ENCODE measurements at regions not wholly inside any gene's neighbourhood (a gene's known extent, or its start where the extent isn't known, plus 50 kb on each side); places are given as distances from the start of the nearest gene placed in this dataset.

DNA sequence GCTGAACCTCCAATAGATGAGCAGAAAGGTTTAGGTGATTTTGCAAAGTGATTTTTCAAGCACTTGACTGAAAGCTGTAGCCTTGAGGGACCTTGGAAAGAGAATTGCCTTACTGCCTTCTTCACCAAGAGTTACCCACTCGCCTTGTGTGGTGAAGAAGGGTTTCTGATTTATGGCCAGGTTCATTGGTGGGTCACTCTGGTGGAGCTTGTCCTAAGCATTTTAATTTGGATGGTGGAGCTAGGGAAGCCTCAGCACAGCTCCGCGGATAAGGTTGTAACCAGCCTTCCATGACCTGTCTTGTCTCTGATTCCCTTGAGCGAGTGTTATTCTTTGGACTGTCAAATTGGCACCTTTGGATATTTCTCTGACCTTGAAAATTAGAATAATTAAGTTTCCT is 226.4 kb downstream of the FAT3 start:
- DNase-seq (ENCODE audit: low read depth in 1 of 2, low spot score in 2 of 2) (no peak), FAIRE-seq (no peak)
- Histone ChIP-seq H3K14ac (ENCODE audit: insufficient read length) (no peak overlapping the region), H2BK12ac (ENCODE audit: low read depth, low read length) (no peak overlapping the region), H3K4me3 (ENCODE audit: extremely low read depth in 1 of 4, insufficient read depth in 2 of 4, low read depth in 3 of 4, low read length in 4 of 4) (no peak overlapping the region), H2BK15ac (ENCODE audit: low read length) (no peak overlapping the region), H3K23ac (ENCODE audit: insufficient read length) (no peak overlapping the region), H3K36me3 (ENCODE audit: control insufficient read depth in 2 of 4, insufficient read depth in 4 of 4, low read length in 3 of 4) (no peaks in the 10 kb centered on the region), H2BK120ac (replicated peaks; ENCODE audit: low read depth, low read length) (no peak overlapping the region), H2BK20ac (ENCODE audit: low read length) (no peak overlapping the region), H2BK5ac (ENCODE audit: low read depth, low read length) (no peak overlapping the region), H3K18ac (ENCODE audit: extremely low read depth, low read length) (no peak overlapping the region), H3K9me3 (ENCODE audit: insufficient read depth in 2 of 2, low read depth in 1 of 2, low read length in 1 of 2) (no peaks in the 10 kb centered on the region), H4K5ac (ENCODE audit: insufficient read length, low read depth, low read length) (no peak overlapping the region), H3K27me3 (replicated peaks in 1 of 4; ENCODE audit: control insufficient read depth in 3 of 4, extremely low read depth in 1 of 4, insufficient read depth in 3 of 4, low read length in 3 of 4) (no peaks in the 10 kb centered on the region), H3K23me2 (ENCODE audit: low read depth, low read length) (no peaks in the 10 kb centered on the region), H2AFZ (ENCODE audit: low read length) (no peak overlapping the region), H4K91ac (replicated peaks; ENCODE audit: insufficient read length, low read length) (no peak overlapping the region), H3K79me2 (ENCODE audit: control insufficient read depth in 1 of 2, insufficient read depth in 2 of 2, low read length in 2 of 2) (no peaks in the 10 kb centered on the region), H3K4me2 (ENCODE audit: insufficient read depth in 1 of 2, low read depth in 2 of 2, low read length in 2 of 2) (no peak overlapping the region), H3K79me1 (ENCODE audit: low read depth, low read length) (no peaks in the 10 kb centered on the region), H4K8ac (ENCODE audit: extremely low read depth, insufficient read depth, low read length) (no peak overlapping the region), H3K9ac (replicated peaks in 1 of 4; ENCODE audit: extremely low read depth in 1 of 4, low read depth in 3 of 4, low read length in 3 of 4) (no peak overlapping the region), H3K27ac (ENCODE audit: low read depth, low read length) (no peak overlapping the region), H3K56ac (replicated peaks; ENCODE audit: insufficient read length, low read depth, low read length) (no peak overlapping the region), H4K20me1 (replicated peaks in 1 of 2; ENCODE audit: control insufficient read depth in 1 of 2, insufficient read depth in 2 of 2, low read length in 2 of 2) (no peaks in the 10 kb centered on the region), H3K4ac (replicated peaks; ENCODE audit: insufficient read length, low read depth, low read length) (no peak overlapping the region), H2AK5ac (ENCODE audit: low read depth, low read length) (no peak overlapping the region), H3K4me1 (replicated peaks in 1 of 4; ENCODE audit: control insufficient read depth in 3 of 4, insufficient read depth in 4 of 4, low read length in 3 of 4) (peaks cover 4 to 15% (median 11%) of the 10 kb centered on the region in 4 experiments; a peak in 5 of 7 replicates)
- CTCF ChIA-PET (ENCODE audit: partially characterized antibody) = interaction anchor here (0.8 to 0.9 kb wide), 2 partner anchors 111 to 225 kb away, joined by 3 read pairs; no protein-coding TSS in a partner anchor
- POLR2A ChIA-PET (ENCODE audit: partially characterized antibody) = no interaction called here
- 92% methylated on average over 4 of the region's 4 CpGs; no CpG with 5 or more reads in 1 of the 2 experiments for WGBS, 2 experiments (ENCODE audit: extremely low coverage in 1 of 2, insufficient coverage in 1 of 2, insufficient read length in 1 of 2, insufficient replicate concordance in 2 of 2, low coverage in 1 of 2, low lambda C conversion rate in 2 of 2, missing lambda C conversion rate in 1 of 2)
- TF ChIP-seq ASH2L (IDR thresholded peaks at IDR 0.05; ENCODE audit: low read length) (no peak), EZH2 (IDR thresholded peaks at IDR 0.05; ENCODE audit: low read depth, low read length, severe bottlenecking) (no peak), BACH1 (IDR thresholded peaks at IDR 0.05; ENCODE audit: low read length) (no peak), CREB1 (IDR thresholded peaks at IDR 0.05) (no peak), KDM5A (IDR thresholded peaks at IDR 0.05; ENCODE audit: low read length) (no peak), SP4 (IDR thresholded peaks at IDR 0.05; ENCODE audit: low read length) (no peak), SRF (IDR thresholded peaks at IDR 0.05; ENCODE audit: low read depth, low read length) (no peak), SIN3A (conservative IDR thresholded peaks at IDR 0.05 in 1 of 2, IDR thresholded peaks at IDR 0.05 in 1 of 2; ENCODE audit: low read depth in 1 of 2, low read length in 2 of 2) (no peak), CBX8 (IDR thresholded peaks at IDR 0.05; ENCODE audit: borderline replicate concordance, low read depth, low read length) (no peak), KDM4A (IDR thresholded peaks at IDR 0.05; ENCODE audit: low read depth, low read length, severe bottlenecking) (no peak), NRF1 (IDR thresholded peaks at IDR 0.05; ENCODE audit: low read depth, low read length) (no peak), TCF12 (IDR thresholded peaks at IDR 0.05; ENCODE audit: low read depth, low read length) (no peak), RXRA (IDR thresholded peaks at IDR 0.05; ENCODE audit: insufficient read depth, low read depth, low read length) (no peak), HDAC2 (IDR thresholded peaks at IDR 0.05; ENCODE audit: borderline replicate concordance in 1 of 2, low read depth in 2 of 2, low read length in 2 of 2) (no peak), MAFK (IDR thresholded peaks at IDR 0.05; ENCODE audit: low read depth, low read length) (no peak)
